Stimulated activated naive CD8-positive, alpha-beta T cell treated with anti-CD3 and anti-CD28 coated beads, Interleukin-15, Interleukin-2, amounts not matched to agents 100 ng/mL and 50 ng/mL, for 24 hours (primary cell): ENCODE measurements at regions not wholly inside any gene's neighbourhood (a gene's known extent, or its start where the extent isn't known, plus 50 kb on each side); places are given as distances from the start of the nearest gene placed in this dataset.

Experiments
- H3K27ac Mint-ChIP-seq: one replicate; pipeline ENCODE4 v1.8.0; 2021; ENCODE audit warnings: mild to moderate bottlenecking, mixed read lengths
- H3K27me3 Mint-ChIP-seq: one replicate; pipeline ENCODE4 v1.8.0; 2021; ENCODE audit warnings: mixed read lengths
- H3K36me3 Mint-ChIP-seq: one replicate; pipeline ENCODE4 v1.8.0; 2021; ENCODE audit warnings: low read depth, mixed read lengths
- H3K4me1 Mint-ChIP-seq: one replicate; pipeline ENCODE4 v1.8.0; 2021; ENCODE audit warnings: low read depth, mixed read lengths
- H3K4me3 Mint-ChIP-seq: one replicate; pipeline ENCODE4 v1.8.0; 2021; ENCODE audit warnings: mild to moderate bottlenecking, mixed read lengths
- H3K9me3 Mint-ChIP-seq: one replicate; pipeline ENCODE4 v1.8.0; 2021; ENCODE audit warnings: mixed read lengths

DNA sequence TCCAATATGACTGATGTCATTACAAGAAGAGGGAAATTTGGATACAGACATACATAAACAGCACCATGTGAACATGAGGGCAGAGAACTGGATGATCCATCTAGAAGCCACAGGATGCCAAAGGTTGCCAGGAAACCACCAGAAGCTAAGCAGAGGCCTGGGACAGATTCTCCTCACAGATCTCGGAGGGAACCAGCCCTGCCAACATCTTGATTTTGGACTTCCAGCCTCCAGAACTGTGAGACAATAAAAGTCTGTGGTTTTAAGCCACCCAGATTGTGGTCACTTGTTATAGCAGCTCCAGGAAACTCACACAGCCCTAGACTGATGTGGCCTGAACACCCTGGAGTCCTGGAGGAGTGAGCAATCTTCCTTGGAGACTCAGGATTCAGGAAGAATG lies 351.6 kb downstream of the EIPR1 start:
- Mint-ChIP-seq H3K4me1 (no peaks in the 10 kb centered on the region), H3K4me3 (no peak overlapping the region), H3K27me3 (peaks cover 8% of the 10 kb centered on the region), H3K36me3 (no peaks in the 10 kb centered on the region), H3K9me3 (no peaks in the 10 kb centered on the region), H3K27ac (no peak overlapping the region)

DNA sequence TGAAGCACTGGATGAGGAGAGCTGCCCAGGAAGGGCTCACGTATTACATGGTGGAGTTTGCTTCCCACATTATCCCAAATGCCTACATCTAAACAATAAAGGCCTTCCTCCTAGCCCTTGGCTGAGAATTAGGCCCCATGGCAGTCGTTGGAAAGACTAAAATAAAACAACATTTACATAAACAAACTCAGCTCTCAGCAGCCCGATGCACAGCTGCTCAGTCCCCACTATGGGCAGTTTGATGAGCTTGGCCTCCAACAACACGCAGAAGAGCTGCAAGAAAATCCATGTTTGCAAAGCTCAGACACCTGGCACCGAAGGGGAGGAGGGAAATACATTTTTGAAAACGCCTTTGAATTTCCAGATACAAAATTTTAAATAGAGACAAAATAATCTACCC lies 352.4 kb downstream of the EIPR1 start:
- H3K36me3 Mint-ChIP-seq: no peaks in the 10 kb centered on the region
- H3K4me3 Mint-ChIP-seq: no peak overlapping the region
- H3K27me3 Mint-ChIP-seq: peaks cover 8% of the 10 kb centered on the region
- no peaks in the 10 kb centered on the region for H3K9me3 Mint-ChIP-seq
- H3K4me1 Mint-ChIP-seq: no peaks in the 10 kb centered on the region
- no peak overlapping the region for H3K27ac Mint-ChIP-seq

DNA sequence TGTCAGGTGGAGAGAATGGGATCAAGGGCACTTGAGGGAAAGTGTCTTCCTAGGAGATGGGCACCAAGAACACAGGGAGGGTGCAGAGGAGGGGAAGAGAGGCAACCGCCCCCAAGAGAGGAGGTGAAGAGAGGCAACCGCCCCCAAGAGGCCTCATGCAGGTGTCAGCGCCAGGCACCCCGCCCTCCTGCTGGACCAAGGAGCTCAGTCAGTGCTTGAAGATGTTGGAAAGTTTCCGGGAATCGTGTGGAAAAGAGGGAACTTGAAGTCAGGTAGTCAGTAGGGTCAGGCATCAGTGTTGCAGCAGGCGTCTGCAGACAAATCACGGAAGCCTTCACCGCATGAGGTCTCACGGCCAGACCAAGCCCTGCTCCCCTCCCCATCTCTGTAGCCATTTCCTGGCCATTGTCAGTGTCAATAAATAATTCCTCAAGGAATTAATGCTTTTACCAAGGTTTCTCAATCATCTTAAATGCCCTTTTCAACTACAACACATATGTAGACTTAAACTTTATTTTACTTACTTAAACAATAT lies 353.1 kb downstream of the EIPR1 start:
- Mint-ChIP-seq H3K27ac (no peak overlapping the region), H3K4me3 (no peak overlapping the region), H3K9me3 (no peaks in the 10 kb centered on the region), H3K27me3 (peaks cover 8% of the 10 kb centered on the region), H3K36me3 (no peaks in the 10 kb centered on the region), H3K4me1 (no peaks in the 10 kb centered on the region)

DNA sequence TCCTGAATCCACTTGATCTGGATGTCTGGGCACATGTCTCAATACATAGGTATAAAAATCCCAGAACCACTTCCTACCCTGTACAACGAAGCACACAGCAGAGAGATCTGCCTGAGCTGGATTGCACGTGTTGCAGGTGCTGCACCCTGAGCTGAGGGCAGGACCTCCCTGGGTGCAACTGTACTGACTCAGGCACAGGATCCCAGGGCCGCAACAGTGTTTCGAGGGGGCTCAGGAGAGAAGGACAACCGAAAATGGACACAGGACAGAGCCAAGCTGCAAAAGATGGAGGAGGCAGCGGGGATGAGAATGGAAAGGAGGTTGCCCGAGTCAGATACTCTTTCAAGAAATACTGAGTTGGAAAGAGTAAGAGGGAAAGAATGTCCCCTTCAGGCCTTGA lies 354.1 kb downstream of the EIPR1 start:
- Mint-ChIP-seq H3K9me3 (no peaks in the 10 kb centered on the region), H3K27me3 (peaks cover 8% of the 10 kb centered on the region), H3K4me1 (no peaks in the 10 kb centered on the region), H3K4me3 (no peak overlapping the region), H3K36me3 (no peaks in the 10 kb centered on the region), H3K27ac (no peak overlapping the region)

DNA sequence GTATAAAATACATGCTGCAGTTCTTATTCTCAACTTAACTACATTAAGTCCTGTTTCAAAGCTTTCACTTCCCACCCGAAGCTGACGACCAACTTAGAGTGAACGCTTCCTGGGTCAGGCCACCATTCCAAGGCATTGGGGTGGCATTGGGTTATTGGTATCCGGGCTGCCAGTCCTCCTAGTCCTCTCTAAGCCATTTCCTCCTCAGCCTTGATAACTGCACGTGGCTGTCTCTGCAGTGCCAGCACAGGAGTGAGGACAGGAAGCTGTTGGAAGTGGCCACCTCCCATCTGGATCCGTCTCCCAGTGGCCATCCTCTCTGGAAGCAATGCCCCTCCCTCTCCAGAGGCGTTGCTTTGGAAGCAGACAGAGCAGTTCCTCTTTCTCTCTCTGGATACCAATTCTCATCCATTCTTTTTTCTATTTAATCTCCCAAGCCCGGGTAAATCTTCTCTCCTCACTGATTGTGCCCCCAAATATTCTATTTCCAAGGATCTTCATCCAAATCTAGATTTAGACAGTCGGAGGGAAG lies 354.7 kb downstream of the EIPR1 start:
- no peak overlapping the region for H3K27ac Mint-ChIP-seq
- peaks cover 8% of the 10 kb centered on the region for H3K27me3 Mint-ChIP-seq
- H3K9me3 Mint-ChIP-seq: no peaks in the 10 kb centered on the region
- H3K36me3 Mint-ChIP-seq: no peaks in the 10 kb centered on the region
- no peak overlapping the region for H3K4me3 Mint-ChIP-seq
- no peaks in the 10 kb centered on the region for H3K4me1 Mint-ChIP-seq

DNA sequence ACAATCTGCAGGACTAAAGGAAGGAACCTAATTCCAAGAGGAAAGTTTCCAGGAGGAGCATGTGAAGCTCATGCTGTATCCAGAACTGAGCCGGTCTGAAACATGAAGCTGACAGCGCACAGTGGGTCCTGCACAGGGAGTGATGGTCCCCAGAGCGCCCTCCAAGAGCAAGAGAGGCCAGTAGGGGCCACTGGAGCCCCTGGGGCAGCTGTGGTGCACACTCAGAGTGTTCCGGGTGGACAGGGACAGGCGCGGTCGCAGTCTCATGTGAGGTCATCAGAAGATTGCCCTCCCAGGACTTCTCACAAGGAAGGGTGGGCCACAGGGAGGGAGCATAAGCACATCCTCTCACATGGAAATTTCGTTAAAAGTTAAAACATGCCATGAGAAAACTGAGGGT lies 355.9 kb downstream of the EIPR1 start:
- Mint-ChIP-seq H3K27ac (no peak overlapping the region), H3K9me3 (peaks cover 4% of the 10 kb centered on the region), H3K27me3 (peaks cover 8% of the 10 kb centered on the region), H3K4me3 (no peak overlapping the region), H3K4me1 (no peaks in the 10 kb centered on the region), H3K36me3 (no peaks in the 10 kb centered on the region)

DNA sequence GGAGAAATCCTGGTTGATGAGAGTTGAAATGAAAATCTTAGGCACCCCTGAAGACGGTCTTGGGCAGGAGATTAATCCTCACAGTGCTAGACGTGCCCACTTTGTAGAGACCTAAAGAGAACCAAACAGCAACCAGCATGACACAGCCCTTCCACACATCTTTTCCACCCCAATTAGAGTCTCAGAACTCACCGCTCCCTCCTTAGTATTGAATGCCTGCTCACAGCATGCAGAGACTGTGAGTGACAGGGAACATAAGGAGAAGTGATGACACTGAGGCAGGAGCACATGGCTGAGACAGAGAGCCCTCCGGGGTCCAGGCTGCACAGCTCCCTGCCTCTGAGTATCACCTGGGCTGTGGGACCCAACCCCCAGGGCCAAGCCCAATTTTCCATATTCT lies 367.6 kb downstream of the EIPR1 start:
- H3K27ac Mint-ChIP-seq: no peak overlapping the region
- H3K27me3 Mint-ChIP-seq: peaks cover 31% of the 10 kb centered on the region
- H3K9me3 Mint-ChIP-seq: peaks cover 12% of the 10 kb centered on the region
- H3K36me3 Mint-ChIP-seq: no peaks in the 10 kb centered on the region
- no peaks in the 10 kb centered on the region for H3K4me1 Mint-ChIP-seq
- no peak overlapping the region for H3K4me3 Mint-ChIP-seq

DNA sequence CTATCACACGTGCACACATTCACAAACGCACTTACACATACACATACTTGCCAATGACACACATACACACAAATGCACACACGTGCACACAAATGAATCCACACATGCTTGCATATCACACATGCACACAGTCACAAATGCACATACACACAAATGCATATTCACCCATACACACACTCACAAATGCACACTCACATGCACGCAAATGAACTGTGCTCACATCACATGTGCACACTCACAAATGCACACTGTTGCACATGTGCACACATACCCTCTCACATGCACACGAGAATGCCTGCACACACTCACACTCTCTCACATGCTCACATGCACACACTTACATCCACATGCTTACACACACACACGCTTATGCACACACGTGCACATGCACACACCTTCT lies 368.1 kb downstream of the EIPR1 start:
- peaks cover 31% of the 10 kb centered on the region for H3K27me3 Mint-ChIP-seq
- H3K9me3 Mint-ChIP-seq: peaks cover 12% of the 10 kb centered on the region
- H3K27ac Mint-ChIP-seq: no peak overlapping the region
- H3K36me3 Mint-ChIP-seq: no peaks in the 10 kb centered on the region
- H3K4me3 Mint-ChIP-seq: no peak overlapping the region
- H3K4me1 Mint-ChIP-seq: no peaks in the 10 kb centered on the region

DNA sequence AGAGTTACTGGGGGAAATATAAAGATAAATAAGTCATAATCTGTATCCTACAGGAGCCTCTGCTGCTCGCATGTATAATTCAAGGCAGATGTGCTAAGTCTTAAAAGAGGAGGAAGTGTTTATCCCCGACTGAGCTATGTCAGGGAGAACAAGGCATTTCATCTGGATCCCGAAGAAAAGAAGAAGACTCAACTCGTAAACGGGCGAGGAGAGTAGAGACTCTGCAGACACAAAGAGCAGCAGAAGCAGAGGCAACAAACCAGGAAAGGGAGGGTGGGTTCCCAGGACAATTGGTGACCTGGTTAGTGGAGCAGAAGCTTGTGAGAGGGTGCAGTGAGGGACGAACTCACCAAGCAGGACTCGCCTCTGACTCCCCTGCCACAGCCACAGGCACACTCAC lies 368.6 kb downstream of the EIPR1 start:
- Mint-ChIP-seq H3K9me3 (peaks cover 12% of the 10 kb centered on the region), H3K36me3 (no peaks in the 10 kb centered on the region), H3K4me3 (no peak overlapping the region), H3K27ac (no peak overlapping the region), H3K27me3 (peaks cover 31% of the 10 kb centered on the region), H3K4me1 (no peaks in the 10 kb centered on the region)

DNA sequence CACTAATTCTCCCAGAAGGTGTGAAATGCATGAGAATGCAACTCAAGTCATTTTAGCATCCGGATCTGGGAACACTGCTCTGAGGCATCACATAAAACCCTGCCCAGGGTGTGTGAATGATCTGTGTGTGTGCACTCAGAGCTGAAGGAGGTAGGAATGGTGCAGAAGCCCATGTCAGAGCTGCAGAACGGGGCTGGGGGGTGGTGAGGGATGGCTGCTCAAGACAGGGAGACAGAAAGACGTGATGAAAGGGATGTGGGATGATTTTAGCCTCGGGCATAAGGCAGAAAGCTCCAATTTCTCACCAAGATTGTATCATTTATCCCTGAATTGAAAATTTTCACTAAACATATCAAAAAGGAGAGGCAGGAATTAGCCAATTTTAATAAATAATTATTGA lies 369.1 kb downstream of the EIPR1 start:
- Mint-ChIP-seq H3K27ac (no peak overlapping the region), H3K27me3 (peaks cover 31% of the 10 kb centered on the region), H3K9me3 (peaks cover 7% of the 10 kb centered on the region), H3K4me3 (no peak overlapping the region), H3K36me3 (no peaks in the 10 kb centered on the region), H3K4me1 (no peaks in the 10 kb centered on the region)

DNA sequence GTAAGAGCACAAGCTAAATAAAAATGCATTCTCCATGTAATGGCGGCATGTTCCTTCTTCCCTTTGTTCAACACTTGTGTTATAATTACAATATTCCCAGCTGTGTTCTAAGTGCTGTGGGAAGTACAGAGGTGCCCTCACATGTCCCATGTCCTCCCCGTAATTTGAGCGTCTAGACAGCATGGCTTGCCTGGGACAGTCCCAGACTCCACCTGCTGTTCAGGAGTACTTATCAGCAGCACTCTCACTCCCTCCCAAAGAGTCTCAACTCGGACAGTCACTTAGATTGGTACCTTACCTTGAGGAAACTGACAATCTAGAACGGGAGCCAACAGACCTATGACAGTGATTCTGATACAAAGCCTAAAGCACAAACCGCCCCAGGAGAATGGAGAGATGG lies 370.5 kb downstream of the EIPR1 start:
- Mint-ChIP-seq H3K4me1 (no peaks in the 10 kb centered on the region), H3K9me3 (peaks cover under 1% of the 10 kb centered on the region), H3K27ac (no peak overlapping the region), H3K4me3 (no peak overlapping the region), H3K27me3 (peaks cover 27% of the 10 kb centered on the region), H3K36me3 (no peaks in the 10 kb centered on the region)

DNA sequence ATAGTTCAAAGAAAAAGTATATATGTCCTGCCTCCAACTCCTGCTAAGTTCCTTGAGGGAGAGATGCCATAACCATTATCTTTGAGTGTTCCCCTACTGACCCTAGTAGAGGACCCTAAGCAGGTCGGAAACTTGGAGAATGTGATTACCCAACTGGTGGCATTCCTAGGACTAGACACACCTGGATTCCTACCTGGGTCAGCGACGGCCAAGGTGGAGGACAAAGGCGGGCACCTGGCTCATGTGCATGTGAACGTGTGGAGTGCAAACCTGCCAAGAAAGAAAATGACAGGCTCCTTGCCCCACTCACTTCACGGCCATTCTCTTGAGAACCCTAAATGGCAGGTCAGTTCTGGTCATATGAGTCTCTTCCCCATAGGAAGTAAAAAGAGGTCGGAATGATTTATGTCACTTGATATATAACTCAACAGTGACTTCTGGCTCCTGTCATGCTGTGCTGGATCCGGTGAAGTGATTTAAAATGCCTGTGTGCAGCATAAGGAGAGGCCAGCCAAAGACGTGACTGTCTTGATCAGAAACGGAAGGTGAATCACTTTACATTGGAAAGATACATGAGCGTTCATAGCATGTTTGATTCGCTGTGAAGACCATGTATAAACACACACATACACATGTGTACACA lies 371.6 kb downstream of the EIPR1 start:
- H3K4me3 Mint-ChIP-seq: no peak overlapping the region
- H3K27me3 Mint-ChIP-seq: peaks cover 27% of the 10 kb centered on the region
- H3K4me1 Mint-ChIP-seq: no peaks in the 10 kb centered on the region
- no peak overlapping the region for H3K27ac Mint-ChIP-seq
- no peaks in the 10 kb centered on the region for H3K36me3 Mint-ChIP-seq
- H3K9me3 Mint-ChIP-seq: no peaks in the 10 kb centered on the region

DNA sequence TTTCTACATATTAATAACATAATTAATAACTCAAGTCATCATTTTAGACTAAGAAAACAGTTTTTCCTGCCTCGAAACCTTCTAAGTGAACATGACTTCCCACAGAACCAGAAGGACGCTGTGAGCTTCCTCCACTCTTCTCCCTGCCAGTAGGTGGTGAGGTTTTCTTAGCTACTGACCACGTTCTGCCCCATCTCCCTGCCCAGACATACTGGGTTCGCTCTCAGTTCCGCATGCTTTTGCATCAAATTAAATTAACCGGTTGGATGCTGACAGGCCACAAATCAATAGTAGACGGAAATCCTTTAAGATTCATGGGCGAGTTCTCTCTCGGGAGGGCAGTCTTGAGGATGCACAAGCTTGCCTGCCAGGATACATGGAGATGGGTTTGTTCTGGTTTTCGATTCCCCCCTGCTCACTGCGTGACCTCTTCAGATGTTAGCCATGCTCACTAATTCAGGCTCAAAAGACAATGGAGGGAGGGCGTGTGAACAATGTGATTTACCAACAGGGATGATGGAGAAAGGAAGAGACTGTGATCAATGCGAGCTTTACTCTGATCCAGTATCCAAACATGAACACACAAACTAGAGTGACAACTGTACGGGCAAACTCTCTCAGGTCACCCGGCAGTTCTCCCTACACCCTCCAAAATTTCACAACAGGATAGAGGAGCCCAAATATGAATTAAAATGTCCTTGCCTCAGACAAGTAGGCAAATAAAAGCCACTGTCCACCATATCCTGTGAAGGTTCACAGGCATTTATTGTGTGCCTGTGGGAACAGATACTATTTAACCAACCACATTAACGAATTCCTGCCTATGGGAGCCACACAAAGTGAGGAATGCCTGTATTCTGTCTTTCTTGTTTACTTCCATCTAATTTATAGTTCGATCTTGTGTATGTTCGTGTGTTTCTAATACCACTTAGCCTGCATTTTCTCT lies 375.7 kb downstream of the EIPR1 start:
- Mint-ChIP-seq H3K4me3 (no peak overlapping the region), H3K27me3 (peaks cover 12% of the 10 kb centered on the region)

DNA sequence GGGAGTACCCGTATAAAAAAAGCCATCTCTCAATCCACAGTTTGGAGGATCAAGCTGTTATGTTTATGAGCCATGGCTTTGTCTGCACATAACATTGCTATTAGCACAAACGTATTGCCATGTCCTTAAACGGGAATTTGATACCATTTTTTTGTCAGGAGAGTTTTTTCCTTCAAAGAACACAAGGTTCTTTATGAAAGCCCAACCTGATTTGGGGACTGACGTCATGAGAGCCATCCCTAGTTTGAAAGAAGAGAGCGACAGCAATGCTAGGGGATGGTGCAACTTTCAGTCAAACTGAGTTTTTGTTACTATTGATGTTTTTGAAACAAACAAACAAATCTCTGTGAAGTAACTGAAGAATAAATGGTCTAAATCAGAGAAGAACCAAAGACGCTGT lies 376.6 kb downstream of the EIPR1 start:
- Mint-ChIP-seq H3K36me3 (no peaks in the 10 kb centered on the region), H3K4me3 (no peak overlapping the region), H3K27me3 (peaks cover 6% of the 10 kb centered on the region), H3K27ac (no peak overlapping the region), H3K9me3 (no peaks in the 10 kb centered on the region), H3K4me1 (no peaks in the 10 kb centered on the region)

More for the DNA sequence above, 375.7 kb downstream of the EIPR1 start:
- Mint-ChIP-seq H3K4me1 (no peaks in the 10 kb centered on the region), H3K36me3 (no peaks in the 10 kb centered on the region), H3K27ac (no peak overlapping the region), H3K9me3 (no peaks in the 10 kb centered on the region)

DNA sequence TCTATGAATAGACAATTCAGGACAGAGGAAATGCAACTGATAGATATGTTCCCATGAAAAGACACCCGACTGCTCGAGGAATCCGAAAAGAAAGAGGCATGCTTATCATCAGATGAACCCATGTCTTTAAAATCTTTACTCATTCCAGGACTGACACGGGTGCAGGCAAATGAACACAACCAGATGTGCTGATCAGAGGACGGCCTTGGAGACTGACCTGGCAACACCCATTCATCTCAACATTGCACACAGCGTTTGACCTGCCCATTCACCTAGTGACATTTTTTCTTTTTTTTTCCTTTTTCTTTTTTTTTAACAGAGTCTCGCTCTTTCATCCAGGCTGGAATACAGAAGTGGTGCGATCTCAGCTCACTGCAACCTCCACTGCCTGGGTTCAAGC lies 377.5 kb downstream of the EIPR1 start:
- no peaks in the 10 kb centered on the region for H3K36me3 Mint-ChIP-seq
- no peaks in the 10 kb centered on the region for H3K27me3 Mint-ChIP-seq
- no peaks in the 10 kb centered on the region for H3K9me3 Mint-ChIP-seq
- H3K4me1 Mint-ChIP-seq: no peaks in the 10 kb centered on the region
- H3K27ac Mint-ChIP-seq: no peak overlapping the region
- H3K4me3 Mint-ChIP-seq: no peak overlapping the region
